ENCODE measurements at regions not wholly inside any gene's neighbourhood (a gene's known extent, or its start where the extent isn't known, plus 50 kb on each side); places are given as distances from the start of the nearest gene placed in this dataset.

GRCh38 chr19:32254509-32254890 lies 90.9 kb upstream of the ZNF507 start:
- no peaks in the 10 kb centered on the region for H3K79me2 ChIP-seq (ENCODE audit: insufficient read depth)
- no peak overlapping the region for H3K9ac ChIP-seq
- no peaks in the 10 kb centered on the region for H3K9me3 ChIP-seq
- no peaks in the 10 kb centered on the region for H3F3A ChIP-seq (replicated peaks; ENCODE audit: insufficient read depth)
- ChIA-PET CTCF (no interaction called here), POLR2A (no interaction called here)
- H3K36me3 ChIP-seq (replicated peaks in 1 of 2; ENCODE audit: control insufficient read depth in 1 of 2, insufficient read depth in 2 of 2, low read length in 1 of 2): no peaks in the 10 kb centered on the region
- no peaks in the 10 kb centered on the region for H3K27me3 ChIP-seq (ENCODE audit: insufficient read depth)
- TF ChIP-seq CHD2 (IDR thresholded peaks at IDR 0.05; ENCODE audit: low read length, partially characterized antibody): no peak
- no peak for TF ChIP-seq IRF3 (IDR thresholded peaks at IDR 0.05; ENCODE audit: low read depth, low read length)
- no peak for TF ChIP-seq ZBTB33 (IDR thresholded peaks at IDR 0.05; ENCODE audit: borderline replicate concordance, low read depth)
- TF ChIP-seq MXI1 (IDR thresholded peaks at IDR 0.05; ENCODE audit: low read depth, low read length): no peak
- no peak for TF ChIP-seq POLR2AphosphoS5 (IDR thresholded peaks at IDR 0.05; ENCODE audit: low read depth, low read length)
- TF ChIP-seq TCF12 (IDR thresholded peaks at IDR 0.05): no peak
- TF ChIP-seq RAD21 (IDR thresholded peaks at IDR 0.05; ENCODE audit: low read length): no peak
- no peak for TF ChIP-seq MEF2A (IDR thresholded peaks at IDR 0.05; ENCODE audit: borderline replicate concordance, low read depth)
- no peak for TF ChIP-seq RFX5 (IDR thresholded peaks at IDR 0.05; ENCODE audit: low read length)
- no peak for TF ChIP-seq FOSL2 (IDR thresholded peaks at IDR 0.05; ENCODE audit: borderline replicate concordance, low read depth)
- no peak for TF ChIP-seq USF1 (IDR thresholded peaks at IDR 0.05; ENCODE audit: borderline replicate concordance, low read depth)
- no peak for TF ChIP-seq GABPA (IDR thresholded peaks at IDR 0.05; ENCODE audit: low read depth)
- no peaks in the 10 kb centered on the region for H4K20me1 ChIP-seq (ENCODE audit: insufficient read depth)
- no peak overlapping the region for H3K4me2 ChIP-seq
- H3K9me2 ChIP-seq: no peaks in the 10 kb centered on the region
- no peak for DNase-seq
- no peak overlapping the region for H3K27ac ChIP-seq (ENCODE audit: low read depth in 2 of 2, low read length in 1 of 2)
- no peaks in the 10 kb centered on the region for H3K4me1 ChIP-seq (ENCODE audit: control insufficient read depth in 1 of 2, insufficient read depth in 2 of 2, low read depth in 1 of 2, low read length in 1 of 2)
- H3K4me3 ChIP-seq (ENCODE audit: low read depth in 2 of 2, low read length in 1 of 2): no peak overlapping the region
- WGBS (ENCODE audit: low lambda C conversion rate): 40% methylated on average over 6 of the region's 6 CpGs
- H2AFZ ChIP-seq (ENCODE audit: low read depth): no peak overlapping the region

GRCh38 chr19:32255536-32256295 lies 89.7 kb upstream of the ZNF507 start:
- CTCF ChIA-PET: interaction anchor here (0.7 to 0.8 kb wide), 2 partner anchors 20 to 32 kb away, joined by 3 read pairs; no protein-coding TSS in a partner anchor
- no peaks in the 10 kb centered on the region for H3K9me2 ChIP-seq
- POLR2A ChIA-PET: no interaction called here
- no peak overlapping the region for H2AFZ ChIP-seq (ENCODE audit: low read depth)
- H3K9me3 ChIP-seq: no peaks in the 10 kb centered on the region
- no peaks in the 10 kb centered on the region for H4K20me1 ChIP-seq (ENCODE audit: insufficient read depth)
- no peaks in the 10 kb centered on the region for H3K4me1 ChIP-seq (ENCODE audit: control insufficient read depth in 1 of 2, insufficient read depth in 2 of 2, low read depth in 1 of 2, low read length in 1 of 2)
- no peak overlapping the region for H3K4me3 ChIP-seq (ENCODE audit: low read depth in 2 of 2, low read length in 1 of 2)
- H3K4me2 ChIP-seq: no peak overlapping the region
- H3K27me3 ChIP-seq (ENCODE audit: insufficient read depth): no peaks in the 10 kb centered on the region
- 37% methylated on average over 8 of the region's 8 CpGs for WGBS (ENCODE audit: low lambda C conversion rate)
- no peaks in the 10 kb centered on the region for H3K79me2 ChIP-seq (ENCODE audit: insufficient read depth)
- H3K36me3 ChIP-seq (replicated peaks in 1 of 2; ENCODE audit: control insufficient read depth in 1 of 2, insufficient read depth in 2 of 2, low read length in 1 of 2): no peaks in the 10 kb centered on the region
- no peak overlapping the region for H3K9ac ChIP-seq
- no peaks in the 10 kb centered on the region for H3F3A ChIP-seq (replicated peaks; ENCODE audit: insufficient read depth)
- DNase-seq: no peak
- H3K27ac ChIP-seq (ENCODE audit: low read depth in 2 of 2, low read length in 1 of 2): no peak overlapping the region
- TF ChIP-seq SMC3 (IDR thresholded peaks at IDR 0.05; ENCODE audit: low read depth, low read length) (no peak), IRF3 (IDR thresholded peaks at IDR 0.05; ENCODE audit: low read depth, low read length) (no peak), CTCF (IDR thresholded peaks at IDR 0.05) (no peak), RCOR1 (IDR thresholded peaks at IDR 0.05; ENCODE audit: low read length) (no peak), GABPA (IDR thresholded peaks at IDR 0.05; ENCODE audit: low read depth) (no peak), RFX5 (IDR thresholded peaks at IDR 0.05; ENCODE audit: low read length) (no peak), EP300 (IDR thresholded peaks at IDR 0.05; ENCODE audit: borderline replicate concordance in 1 of 2, low read depth in 1 of 2, low read length in 1 of 2) (no peak), TAF1 (IDR thresholded peaks at IDR 0.05; ENCODE audit: borderline replicate concordance, low read depth, low read length) (no peak), FOSL2 (IDR thresholded peaks at IDR 0.05; ENCODE audit: borderline replicate concordance, low read depth) (no peak), PBX3 (IDR thresholded peaks at IDR 0.05) (no peak), EZH2phosphoT487 (IDR thresholded peaks at IDR 0.05; ENCODE audit: borderline replicate concordance, low read depth) (no peak)

Measured in SK-N-SH (cell line).